RKO (cell line): ENCODE measurements at regions not wholly inside any gene's neighbourhood (a gene's known extent, or its start where the extent isn't known, plus 50 kb on each side); places are given as distances from the start of the nearest gene placed in this dataset.

ENCODE experiments used
- DNase-seq: peaks from one replicate; pipeline ENCODE4 v3.0.0-alpha.2; 2016; ENCODE audit warnings: low spot score

DNA sequence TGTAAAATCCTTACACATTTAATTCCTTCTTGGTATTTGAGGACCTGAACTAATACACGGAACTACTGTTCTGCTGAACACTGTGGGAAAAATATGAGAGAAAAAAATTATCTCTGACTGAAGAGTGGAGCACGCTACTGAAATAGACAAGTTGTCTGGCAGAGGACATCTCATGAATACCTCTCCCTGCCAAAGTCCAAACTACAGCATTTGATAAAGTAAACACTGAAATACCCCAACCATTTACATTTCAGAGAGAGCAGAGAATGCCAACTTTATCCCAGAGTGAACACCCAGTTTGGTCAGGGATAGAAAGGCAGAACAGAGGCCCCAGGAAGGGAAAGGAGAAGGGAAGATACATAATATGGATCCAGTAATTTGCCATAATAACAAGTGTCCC is 920.7 kb downstream of the SQOR start:
- no peak for DNase-seq

DNA sequence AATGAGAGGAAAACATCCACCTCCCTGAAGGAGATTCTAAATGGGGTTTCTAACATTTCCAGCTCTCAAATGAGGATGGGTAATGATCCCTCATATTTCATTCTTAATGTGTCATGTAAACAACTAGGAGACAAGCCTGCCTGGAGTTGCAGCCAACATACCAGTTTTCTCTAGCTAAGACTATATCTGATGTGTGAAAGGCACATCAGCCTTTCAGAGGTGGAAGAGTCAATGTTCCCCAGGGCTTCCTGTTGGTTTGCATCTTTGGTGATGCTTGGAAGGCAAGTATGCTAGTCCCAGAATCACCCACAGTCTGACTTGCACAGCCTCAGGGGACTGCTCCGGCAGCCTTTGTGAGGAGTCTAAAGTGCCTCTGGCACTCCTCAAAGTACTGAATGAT is 921.2 kb downstream of the SQOR start:
- no peak for DNase-seq

GRCh38 chr15:46556559-46557379 is 921.9 kb downstream of the SQOR start:
- no peak for DNase-seq

GRCh38 chr15:46567968-46568367 is 933.1 kb downstream of the SQOR start:
- DNase-seq, result no peak

GRCh38 chr15:46569781-46570180 is 935.0 kb downstream of the SQOR start:
- no peak for DNase-seq

DNA sequence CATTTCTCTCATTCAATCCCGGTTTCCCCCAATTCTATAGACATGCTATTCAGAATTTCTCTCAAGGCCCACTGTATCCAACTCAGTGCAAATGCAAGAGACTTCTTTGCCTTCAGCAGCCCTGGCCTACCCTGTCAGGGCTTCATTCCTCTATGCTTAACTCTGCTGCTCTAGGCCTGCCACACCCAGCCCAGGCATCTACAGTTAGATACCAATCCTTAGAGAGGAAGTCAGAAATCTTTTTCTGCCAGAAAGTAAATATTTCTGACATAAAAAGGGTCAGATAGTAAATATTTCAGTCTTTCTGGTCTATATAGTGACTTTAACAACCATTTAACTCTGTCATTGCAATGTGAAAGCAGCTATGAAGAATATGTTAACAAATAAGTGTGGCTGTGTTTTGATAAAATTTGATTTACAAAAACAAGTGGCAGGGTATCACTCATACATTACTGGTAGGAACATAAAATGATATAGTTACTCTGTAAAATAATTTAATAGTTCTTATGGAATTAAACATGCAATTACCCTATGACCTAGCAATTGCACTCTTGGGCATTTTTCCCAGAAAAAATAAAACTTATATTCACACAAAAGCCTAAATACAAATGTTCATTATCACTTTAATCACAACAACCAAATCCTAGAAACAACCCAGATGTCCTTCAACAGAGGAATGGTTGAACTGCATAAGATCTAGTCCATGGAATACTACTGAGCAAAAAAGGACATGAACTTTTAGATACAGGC is 942.0 kb downstream of the SQOR start:
- no peak for DNase-seq

- DNase-seq, result no peak
Observed at GRCh38 chr15:46577767-46578166, 942.9 kb downstream of the SQOR start.

DNA sequence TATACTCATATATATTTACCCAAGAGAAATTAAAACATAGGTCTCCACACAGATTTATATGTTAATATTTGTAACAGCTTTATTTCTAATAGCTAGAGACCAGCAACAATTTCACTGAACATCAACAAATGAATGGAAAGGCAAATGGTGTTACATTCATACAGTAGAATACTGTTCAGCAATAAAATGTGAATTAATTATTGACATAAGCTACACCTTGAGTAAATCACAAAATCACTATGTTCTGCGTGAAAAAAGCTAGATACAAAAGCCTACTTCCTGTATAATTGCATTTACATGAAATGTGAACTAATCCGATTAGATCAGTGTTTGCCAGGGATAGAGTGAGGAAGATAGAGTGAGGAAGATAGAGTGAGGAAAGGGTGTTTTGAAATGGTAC is 945.7 kb downstream of the SQOR start:
- no peak for DNase-seq

DNA sequence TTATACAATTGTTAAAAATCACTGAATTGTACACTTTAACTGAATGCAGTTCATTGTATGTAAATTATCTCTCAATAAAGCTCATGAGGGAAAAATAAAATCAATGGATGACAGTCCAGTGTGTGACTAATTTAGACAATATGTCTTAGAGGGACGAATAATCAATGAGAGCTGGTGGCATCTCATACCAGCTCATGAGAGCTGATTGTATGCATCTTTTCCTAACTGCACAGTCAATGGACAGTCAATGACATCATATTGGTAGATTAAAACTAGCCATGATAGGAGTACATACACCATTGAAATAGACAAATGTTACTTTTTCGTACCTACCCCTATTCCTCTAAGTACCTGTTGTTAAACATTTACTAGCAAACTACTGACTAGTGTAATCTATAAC is 946.1 kb downstream of the SQOR start:
- DNase-seq, result no peak

DNA sequence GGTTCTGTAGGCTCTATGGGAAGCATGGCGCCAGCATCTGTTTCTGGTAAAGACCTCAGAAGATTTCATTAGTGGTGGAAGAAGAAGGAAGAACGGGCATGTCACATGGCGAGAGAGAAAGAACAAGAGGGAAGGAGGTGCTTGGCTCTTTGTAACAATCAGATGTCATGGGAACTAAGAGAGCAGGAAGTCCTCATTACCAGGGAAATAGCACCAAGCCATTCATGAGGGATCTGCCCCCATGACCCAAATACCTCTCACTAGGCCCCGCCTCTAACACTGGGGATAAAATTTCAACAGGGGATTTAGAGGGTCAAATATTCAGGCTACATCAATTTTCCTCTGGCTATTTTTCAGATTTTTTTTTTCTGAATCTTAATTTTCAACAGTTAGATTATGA is 954.3 kb downstream of the SQOR start:
- DNase-seq, result no peak

- no peak for DNase-seq
Observed at GRCh38 chr15:46591462-46591861, 956.6 kb downstream of the SQOR start.

DNA sequence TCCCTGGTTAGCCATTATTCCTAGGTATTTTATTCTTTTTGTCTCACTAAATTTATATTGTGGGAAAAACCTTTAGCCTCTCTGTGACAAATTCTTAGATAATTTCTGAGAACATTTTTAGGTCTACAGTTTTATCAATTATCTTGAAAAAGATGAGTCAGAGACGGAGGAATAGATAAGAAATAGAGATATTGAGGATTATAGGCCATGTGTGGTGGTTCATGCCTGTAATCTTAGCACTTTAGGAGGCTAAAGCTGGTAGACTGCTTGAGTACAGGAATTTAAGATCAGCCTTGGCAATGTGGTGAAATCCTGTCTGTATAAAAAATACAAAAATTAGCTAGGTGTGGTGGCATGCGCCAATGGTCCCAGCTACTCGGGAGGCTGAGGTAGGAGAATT is 960.2 kb downstream of the SQOR start:
- DNase-seq, result no peak

- DNase-seq, result no peak
Observed at GRCh38 chr15:46607077-46607476, 972.2 kb downstream of the SQOR start.

- no peak for DNase-seq
Observed at GRCh38 chr15:46616033-46616432, 981.2 kb downstream of the SQOR start.

DNA sequence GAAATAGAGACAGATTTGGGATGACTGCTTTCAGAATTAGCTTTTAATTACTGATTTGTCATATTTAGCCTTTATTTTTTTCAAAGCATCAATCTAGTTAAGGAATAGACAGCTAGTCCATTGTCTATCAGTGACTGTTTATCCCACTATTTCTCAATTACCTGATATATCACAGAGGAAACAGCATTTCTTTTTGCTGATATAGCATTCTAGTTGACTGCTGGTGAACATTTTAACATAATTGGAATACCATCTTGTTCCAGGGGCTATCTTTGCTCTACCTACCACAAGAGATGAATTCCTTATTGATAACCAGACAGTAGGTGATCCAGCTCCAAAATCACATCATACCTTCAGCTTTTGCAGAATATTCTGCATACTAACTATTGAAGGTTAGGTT is 982.7 kb downstream of the SQOR start:
- DNase-seq, result no peak

- DNase-seq, result no peak
Observed at GRCh38 chr15:46618984-46619383, 984.2 kb downstream of the SQOR start.

DNA sequence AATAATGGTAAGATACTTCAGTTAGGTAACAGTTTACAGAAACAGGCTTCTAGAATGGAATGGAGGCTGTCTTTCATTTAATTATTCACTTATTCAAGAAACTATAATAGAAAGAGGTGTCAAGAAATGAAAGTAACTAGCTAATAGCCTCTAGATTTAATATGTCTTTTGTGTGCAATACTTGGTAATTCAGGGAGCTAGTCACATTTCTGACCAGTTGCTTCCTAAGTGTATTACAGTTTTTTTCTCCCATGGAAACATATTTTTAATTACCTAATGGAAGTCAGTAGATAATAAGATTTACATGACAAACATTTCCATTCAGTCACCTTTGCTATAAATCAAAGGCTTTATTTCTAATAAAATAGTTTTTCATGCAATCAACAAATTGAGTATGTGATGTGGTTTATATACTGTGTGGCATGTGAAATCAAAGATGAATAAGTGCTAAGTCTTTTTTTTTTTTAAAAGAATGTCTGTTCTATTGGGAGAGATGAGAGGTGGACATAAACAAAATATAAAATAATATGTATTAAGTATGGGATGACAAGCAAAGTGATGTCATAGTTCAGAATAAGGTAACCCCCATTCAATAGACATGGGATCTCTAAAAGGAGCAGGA is 985.7 kb downstream of the SQOR start:
- no peak for DNase-seq

DNA sequence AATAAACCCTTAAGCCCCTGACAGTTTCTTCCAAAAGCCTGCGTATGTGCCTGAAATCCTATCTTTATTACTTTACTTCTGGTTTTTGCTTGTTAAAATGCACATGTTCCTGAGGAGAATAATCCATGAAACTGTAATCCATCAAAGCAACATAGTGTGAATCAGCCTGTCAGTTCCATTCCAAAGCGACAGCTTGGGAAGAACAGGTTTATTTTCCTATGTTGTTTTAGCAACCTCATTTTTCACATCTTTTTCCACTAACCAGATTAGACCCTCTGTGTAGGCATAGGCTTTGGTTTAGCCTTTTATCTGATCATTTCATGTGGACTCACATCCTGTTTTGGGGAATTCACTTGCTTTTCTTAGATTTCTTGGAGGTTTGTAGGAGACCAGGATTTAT is 988.0 kb downstream of the SQOR start:
- no peak for DNase-seq

DNA sequence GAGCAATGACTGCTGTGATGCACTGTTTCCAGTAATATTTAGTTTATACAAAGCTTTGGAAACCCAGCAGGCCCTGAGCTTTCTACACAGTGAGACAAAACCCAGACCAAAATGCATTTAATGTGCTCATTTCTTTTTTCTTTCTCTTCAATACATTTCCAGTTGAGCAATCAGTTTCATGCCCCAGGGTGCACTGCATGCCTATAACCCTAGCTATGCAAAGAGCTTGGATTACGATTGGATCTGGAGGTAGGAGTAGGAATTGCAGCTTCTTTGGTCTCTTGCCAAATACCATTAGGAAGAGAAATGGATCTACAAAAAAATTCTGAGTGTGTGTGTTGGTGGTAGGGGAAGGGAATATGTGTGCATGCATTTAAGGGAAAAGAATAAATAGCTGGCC is 1001.4 kb downstream of the SQOR start:
- DNase-seq, result peak; percentile 8

DNA sequence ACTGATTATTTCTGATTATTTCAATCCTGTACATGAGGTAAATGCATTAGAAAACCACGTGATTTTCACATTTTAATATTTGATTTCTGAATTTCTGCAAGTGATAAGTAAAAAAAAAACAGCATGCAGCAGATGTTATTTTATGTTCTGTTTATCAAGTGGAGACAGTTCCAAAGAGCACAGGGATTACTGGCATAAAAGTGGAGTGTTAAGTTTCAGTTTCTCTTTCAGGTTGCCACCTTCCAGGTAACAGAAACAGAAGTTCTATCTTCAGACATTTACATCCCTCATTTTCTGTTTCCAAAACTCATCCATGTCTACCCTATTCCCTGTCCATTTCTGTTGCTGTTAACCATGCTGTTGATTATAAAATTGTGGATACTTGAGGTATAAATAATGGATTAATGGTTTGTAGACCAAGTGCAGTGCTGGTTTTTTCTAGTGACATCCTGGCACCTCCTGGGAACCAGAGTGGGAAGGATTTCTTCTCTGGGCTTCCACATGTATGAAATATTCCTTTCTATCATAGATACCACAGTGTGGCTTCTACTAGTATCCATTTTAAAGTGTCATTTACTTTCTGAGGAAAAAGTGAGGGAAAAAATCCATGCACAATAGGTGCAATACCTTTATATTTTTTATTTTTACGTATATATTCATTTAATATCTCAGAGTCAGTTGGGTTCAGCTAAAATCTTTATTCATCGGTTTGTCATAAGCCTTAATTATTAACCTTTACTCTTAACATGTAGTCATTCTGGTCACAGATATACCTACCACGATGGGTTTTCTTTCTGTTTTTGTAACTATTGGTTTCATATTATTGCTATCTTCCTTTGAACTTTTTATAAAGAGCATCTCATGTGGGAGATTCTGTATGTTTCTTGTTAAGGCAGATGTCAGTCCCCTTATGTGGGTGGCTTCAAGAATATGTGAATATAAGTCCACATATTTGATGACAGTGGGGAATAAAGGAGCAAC is 1010.0 kb downstream of the SQOR start:
- no peak for DNase-seq

DNA sequence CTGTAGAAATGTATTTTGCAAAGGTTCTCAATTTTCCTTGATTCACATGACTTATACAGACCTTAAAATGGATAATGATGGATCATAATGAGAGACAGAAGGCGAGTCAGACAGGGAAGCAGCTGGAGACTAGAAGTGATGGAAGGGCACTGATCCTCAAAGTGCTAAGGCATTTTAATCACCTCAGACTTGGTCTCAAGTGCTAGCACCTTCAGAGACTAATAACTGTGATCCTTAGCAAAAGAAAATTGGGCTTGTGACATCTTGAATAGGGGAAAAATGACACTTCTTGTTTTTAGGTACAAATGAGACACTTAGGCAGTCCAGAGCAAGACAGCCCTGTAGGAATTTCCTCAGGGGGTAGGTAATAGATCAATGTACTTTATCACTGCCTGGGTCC is 1011.7 kb downstream of the SQOR start:
- no peak for DNase-seq

DNA sequence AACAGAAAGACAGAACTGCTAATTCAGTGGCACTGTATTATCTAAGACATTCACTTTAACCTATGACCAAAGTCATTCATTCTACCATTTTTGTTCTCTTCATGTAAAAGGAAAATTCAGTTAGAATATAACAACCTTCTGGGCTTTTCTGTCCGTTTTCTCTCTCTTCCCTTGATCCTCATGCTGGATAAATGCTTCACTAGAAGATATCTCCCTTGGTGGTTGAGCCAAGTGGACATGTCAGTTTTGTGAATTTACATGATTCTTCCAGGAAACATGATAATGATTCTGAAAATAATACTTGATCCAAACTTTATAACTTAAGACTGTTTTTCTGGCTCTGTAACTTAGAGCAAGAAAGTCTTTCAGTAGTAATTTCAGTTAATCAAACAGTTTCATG is 1012.2 kb downstream of the SQOR start:
- no peak for DNase-seq
